ENCODE measurements at regions not wholly inside any gene's neighbourhood (a gene's known extent, or its start where the extent isn't known, plus 50 kb on each side); places are given as distances from the start of the nearest gene placed in this dataset.
"Not testable (repeated sequence)": the region's sequence is repeated elsewhere in the genome, so short reads cannot be mapped to it uniquely, and the experiment has no call there.

DNA sequence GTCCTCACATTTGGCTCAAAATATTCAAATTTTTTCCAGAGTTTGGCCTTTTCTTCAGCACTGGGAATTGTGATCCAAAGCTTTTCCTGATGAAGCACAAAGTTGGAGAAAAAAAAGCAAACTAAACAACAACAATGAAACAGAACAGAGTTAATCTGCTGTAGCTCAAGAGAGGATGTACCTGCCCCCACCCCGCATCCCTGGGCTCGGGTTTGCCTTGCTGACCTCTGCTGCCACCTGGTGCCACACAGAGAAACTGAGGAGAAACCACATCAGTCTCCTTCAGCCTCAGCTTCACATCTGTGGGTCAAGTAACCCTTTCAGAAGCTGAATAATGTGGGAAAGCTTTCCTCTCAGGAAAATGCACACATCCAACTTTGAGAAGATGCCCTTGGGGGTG lies 290.4 kb downstream of the RTP5 start:
- not testable (repeated sequence) for DNase-seq

DNA sequence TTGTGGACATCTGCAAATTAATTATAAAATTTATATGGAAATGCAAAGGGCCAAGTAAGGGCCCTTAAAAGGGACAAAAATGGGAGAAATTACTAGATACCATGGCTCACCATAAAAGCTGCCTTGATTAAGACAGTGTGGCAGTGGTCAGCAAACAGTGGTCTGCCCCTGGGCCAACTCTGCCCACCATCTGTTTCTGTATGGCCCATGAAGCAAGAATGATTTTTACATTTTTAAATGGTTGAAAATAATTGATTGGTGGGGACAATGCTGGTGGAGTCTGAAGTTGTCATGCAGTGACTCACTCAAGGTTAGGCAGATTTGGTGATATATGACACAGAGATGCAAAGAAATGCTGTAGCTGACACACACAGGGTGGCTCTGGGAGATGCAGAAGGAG lies 295.6 kb downstream of the RTP5 start:
- DNase-seq: not testable (repeated sequence)

DNA sequence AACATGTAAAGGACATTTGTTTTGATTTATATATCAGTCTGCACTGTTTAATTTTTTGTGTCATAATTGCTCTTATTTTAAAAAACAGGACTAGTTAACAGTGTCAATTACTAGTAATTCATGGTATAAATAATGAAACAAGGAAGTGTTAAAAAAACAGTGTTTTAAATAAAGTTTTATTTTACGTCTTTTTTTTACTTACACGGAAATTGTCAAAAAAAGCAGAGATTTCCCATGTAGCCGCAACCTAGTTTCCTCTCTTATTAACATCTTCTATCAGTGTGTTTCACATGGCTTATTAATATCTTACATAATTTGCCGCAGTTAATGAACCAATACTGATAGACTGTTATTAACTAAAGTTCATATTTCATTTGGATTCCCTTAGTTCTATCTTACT lies 301.8 kb downstream of the RTP5 start:
- not testable (repeated sequence) for DNase-seq
